ENCODE measurements at regions not wholly inside any gene's neighbourhood (a gene's known extent, or its start where the extent isn't known, plus 50 kb on each side); places are given as distances from the start of the nearest gene placed in this dataset.

DNA sequence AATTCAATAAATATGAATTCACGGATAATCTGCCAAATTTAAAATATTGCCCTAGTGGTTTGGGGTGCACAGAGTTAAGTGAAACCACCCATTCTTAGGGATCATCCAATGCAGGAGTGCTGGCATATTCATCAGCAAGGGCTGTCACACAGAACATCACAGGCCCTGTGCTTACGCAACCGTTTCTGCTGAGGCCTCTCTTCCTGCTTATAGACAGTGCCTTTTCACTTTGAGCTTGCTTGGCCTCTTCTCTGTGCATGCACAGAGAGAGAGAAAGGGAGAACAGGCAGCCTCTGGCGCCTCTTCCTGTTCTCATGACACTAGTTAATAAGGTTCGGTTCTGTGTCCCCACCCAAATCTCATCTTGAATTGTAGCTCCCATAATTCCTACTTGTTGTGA lies 366.3 kb downstream of the ICE1 start:
- H3K27ac Mint-ChIP-seq (ENCODE audit: unreplicated experiment), result no peak overlapping the region
- intact Hi-C loops (cut with micrococcal nuclease; ENCODE audit: unreplicated experiment), result no loop called here
- H3K4me3 Mint-ChIP-seq (ENCODE audit: low read depth, unreplicated experiment), result no peak overlapping the region
- peaks cover 19% of the 10 kb centered on the region for H3K9me3 Mint-ChIP-seq (ENCODE audit: low read depth, unreplicated experiment)
- no TSS peak for BruUV-seq (replicated peaks)
- CTCF ChIA-PET, result no interaction called here
- TF ChIP-seq, protein P1, sequence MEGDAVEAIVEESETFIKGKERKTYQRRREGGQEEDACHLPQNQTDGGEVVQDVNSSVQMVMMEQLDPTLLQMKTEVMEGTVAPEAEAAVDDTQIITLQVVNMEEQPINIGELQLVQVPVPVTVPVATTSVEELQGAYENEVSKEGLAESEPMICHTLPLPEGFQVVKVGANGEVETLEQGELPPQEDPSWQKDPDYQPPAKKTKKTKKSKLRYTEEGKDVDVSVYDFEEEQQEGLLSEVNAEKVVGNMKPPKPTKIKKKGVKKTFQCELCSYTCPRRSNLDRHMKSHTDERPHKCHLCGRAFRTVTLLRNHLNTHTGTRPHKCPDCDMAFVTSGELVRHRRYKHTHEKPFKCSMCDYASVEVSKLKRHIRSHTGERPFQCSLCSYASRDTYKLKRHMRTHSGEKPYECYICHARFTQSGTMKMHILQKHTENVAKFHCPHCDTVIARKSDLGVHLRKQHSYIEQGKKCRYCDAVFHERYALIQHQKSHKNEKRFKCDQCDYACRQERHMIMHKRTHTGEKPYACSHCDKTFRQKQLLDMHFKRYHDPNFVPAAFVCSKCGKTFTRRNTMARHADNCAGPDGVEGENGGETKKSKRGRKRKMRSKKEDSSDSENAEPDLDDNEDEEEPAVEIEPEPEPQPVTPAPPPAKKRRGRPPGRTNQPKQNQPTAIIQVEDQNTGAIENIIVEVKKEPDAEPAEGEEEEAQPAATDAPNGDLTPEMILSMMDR (IDR thresholded peaks at IDR 0.05; ENCODE audit: unreplicated experiment), result no peak
- H3K4me1 Mint-ChIP-seq (ENCODE audit: low read depth, unreplicated experiment), result no peaks in the 10 kb centered on the region
- no peaks in the 10 kb centered on the region for H3K27me3 Mint-ChIP-seq (ENCODE audit: unreplicated experiment)
- H3K36me3 Mint-ChIP-seq (ENCODE audit: insufficient read depth, unreplicated experiment), result no peaks in the 10 kb centered on the region
- DNase-seq, result no peak

DNA sequence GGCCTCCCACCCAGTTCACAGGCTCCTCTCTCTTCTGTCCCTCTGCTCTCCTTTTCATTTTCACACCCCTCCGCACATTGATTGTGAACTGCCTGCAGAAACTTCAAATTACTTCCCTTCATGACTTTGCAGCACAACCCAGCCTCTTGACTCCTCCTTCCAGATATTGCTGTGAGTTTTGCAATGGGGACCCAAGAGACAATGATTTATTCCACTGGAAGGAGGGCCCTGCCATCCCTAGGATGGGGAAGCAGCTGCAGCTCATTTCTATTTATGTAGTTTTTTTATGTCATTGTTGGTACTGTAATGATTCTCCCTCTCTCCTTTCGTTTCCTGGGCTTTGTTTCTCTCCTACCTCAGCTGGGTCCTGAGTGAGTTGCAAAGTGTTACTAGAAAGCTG lies 364.9 kb downstream of the ICE1 start:
- TF ChIP-seq, protein P1 (IDR thresholded peaks at IDR 0.05; ENCODE audit: unreplicated experiment), result no peak
- BruUV-seq (replicated peaks), result no TSS peak
- Mint-ChIP-seq H3K36me3 (ENCODE audit: insufficient read depth, unreplicated experiment) (no peaks in the 10 kb centered on the region), H3K4me3 (ENCODE audit: low read depth, unreplicated experiment) (no peak overlapping the region), H3K27ac (ENCODE audit: unreplicated experiment) (no peak overlapping the region), H3K27me3 (ENCODE audit: unreplicated experiment) (no peaks in the 10 kb centered on the region), H3K9me3 (ENCODE audit: low read depth, unreplicated experiment) (peaks cover 15% of the 10 kb centered on the region), H3K4me1 (ENCODE audit: low read depth, unreplicated experiment) (no peaks in the 10 kb centered on the region)
- DNase-seq, result no peak
- CTCF ChIA-PET, result no interaction called here
- intact Hi-C loops (cut with micrococcal nuclease; ENCODE audit: unreplicated experiment), result no loop called here

DNA sequence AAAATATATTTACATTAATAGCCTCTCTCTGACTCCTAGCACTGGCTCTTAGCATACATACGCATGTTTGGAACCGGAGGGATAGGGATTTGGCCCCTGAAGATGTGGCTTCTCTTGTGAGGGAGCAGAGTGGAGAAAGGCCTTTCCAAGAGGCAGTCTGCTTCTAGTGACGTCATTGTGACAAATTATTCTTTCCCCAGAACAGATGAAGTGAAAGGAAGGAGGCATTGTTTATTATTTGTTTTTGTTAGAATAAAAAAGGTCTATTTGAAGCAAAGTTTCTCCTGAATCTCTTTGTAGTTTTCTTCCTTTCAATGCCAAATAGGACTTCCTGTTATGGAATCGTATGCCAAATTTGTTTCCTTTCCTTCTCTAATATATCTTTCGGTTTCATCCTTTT lies 361.6 kb downstream of the ICE1 start:
- no peaks in the 10 kb centered on the region for H3K4me1 Mint-ChIP-seq (ENCODE audit: low read depth, unreplicated experiment)
- intact Hi-C loops (cut with micrococcal nuclease; ENCODE audit: unreplicated experiment), result no loop called here
- H3K27me3 Mint-ChIP-seq (ENCODE audit: unreplicated experiment), result no peaks in the 10 kb centered on the region
- no peak for DNase-seq
- CTCF ChIA-PET, result no interaction called here
- peaks cover 16% of the 10 kb centered on the region for H3K9me3 Mint-ChIP-seq (ENCODE audit: low read depth, unreplicated experiment)
- BruUV-seq (replicated peaks), result no TSS peak
- no peak overlapping the region for H3K27ac Mint-ChIP-seq (ENCODE audit: unreplicated experiment)
- TF ChIP-seq, protein P1 (IDR thresholded peaks at IDR 0.05; ENCODE audit: unreplicated experiment), result no peak
- H3K4me3 Mint-ChIP-seq (ENCODE audit: low read depth, unreplicated experiment), result no peak overlapping the region
- no peaks in the 10 kb centered on the region for H3K36me3 Mint-ChIP-seq (ENCODE audit: insufficient read depth, unreplicated experiment)

DNA sequence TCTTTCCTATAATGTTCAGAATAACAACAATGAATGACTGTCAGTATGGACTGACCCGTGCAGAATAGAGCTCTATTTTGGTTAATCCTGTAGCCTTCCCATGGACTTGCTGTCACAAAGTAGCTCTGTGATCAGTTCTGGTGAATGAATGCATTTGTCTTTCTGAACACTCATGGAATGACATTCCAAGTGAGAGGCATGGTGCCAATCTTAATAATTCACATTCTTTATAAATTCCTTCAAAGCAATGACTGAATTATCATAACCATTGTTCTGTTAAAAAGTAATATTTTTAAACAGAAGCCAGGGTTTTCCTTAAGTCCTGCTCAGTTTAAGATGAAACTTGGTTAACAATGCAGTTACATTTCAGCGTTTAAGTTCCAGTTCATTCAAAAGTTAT lies 360.5 kb downstream of the ICE1 start:
- CTCF ChIA-PET, result no interaction called here
- H3K9me3 Mint-ChIP-seq (ENCODE audit: low read depth, unreplicated experiment), result peaks cover 16% of the 10 kb centered on the region
- TF ChIP-seq, protein P1 (IDR thresholded peaks at IDR 0.05; ENCODE audit: unreplicated experiment), result no peak
- DNase-seq, result no peak
- BruUV-seq (replicated peaks), result no TSS peak
- no peaks in the 10 kb centered on the region for H3K4me1 Mint-ChIP-seq (ENCODE audit: low read depth, unreplicated experiment)
- H3K27ac Mint-ChIP-seq (ENCODE audit: unreplicated experiment), result no peak overlapping the region
- no peaks in the 10 kb centered on the region for H3K27me3 Mint-ChIP-seq (ENCODE audit: unreplicated experiment)
- no peak overlapping the region for H3K4me3 Mint-ChIP-seq (ENCODE audit: low read depth, unreplicated experiment)
- no peaks in the 10 kb centered on the region for H3K36me3 Mint-ChIP-seq (ENCODE audit: insufficient read depth, unreplicated experiment)
- intact Hi-C loops (cut with micrococcal nuclease; ENCODE audit: unreplicated experiment), result no loop called here

DNA sequence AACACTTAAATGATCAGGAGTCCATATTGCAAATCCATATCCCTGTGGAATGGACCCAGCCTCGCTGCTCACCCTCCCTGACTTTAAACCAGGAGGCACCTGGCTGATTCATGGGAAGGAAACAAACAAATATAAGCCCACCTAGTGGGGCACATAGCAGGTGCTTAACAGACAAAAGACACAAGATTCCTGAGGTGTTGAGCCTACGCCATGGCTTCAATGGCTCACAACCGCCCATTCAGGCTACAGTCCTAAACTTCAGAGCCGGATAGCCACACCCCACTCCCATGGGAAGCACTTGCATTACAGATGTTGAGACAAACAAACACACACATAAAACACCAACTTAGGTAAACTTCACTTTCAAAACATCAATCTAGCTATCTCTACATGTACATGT lies 359.9 kb downstream of the ICE1 start:
- no peaks in the 10 kb centered on the region for H3K36me3 Mint-ChIP-seq (ENCODE audit: insufficient read depth, unreplicated experiment)
- no TSS peak for BruUV-seq (replicated peaks)
- H3K27me3 Mint-ChIP-seq (ENCODE audit: unreplicated experiment), result no peaks in the 10 kb centered on the region
- CTCF ChIA-PET, result no interaction called here
- H3K4me1 Mint-ChIP-seq (ENCODE audit: low read depth, unreplicated experiment), result no peaks in the 10 kb centered on the region
- intact Hi-C loops (cut with micrococcal nuclease; ENCODE audit: unreplicated experiment), result no loop called here
- H3K4me3 Mint-ChIP-seq (ENCODE audit: low read depth, unreplicated experiment), result no peak overlapping the region
- no peak for DNase-seq
- TF ChIP-seq, protein P1 (IDR thresholded peaks at IDR 0.05; ENCODE audit: unreplicated experiment), result no peak
- H3K9me3 Mint-ChIP-seq (ENCODE audit: low read depth, unreplicated experiment), result peaks cover 16% of the 10 kb centered on the region
- H3K27ac Mint-ChIP-seq (ENCODE audit: unreplicated experiment), result no peak overlapping the region

Data from Calu3 (cell line).